Globus pallidus (tissue), 1 donor: ENCODE measurements at regions not wholly inside any gene's neighbourhood (a gene's known extent, or its start where the extent isn't known, plus 50 kb on each side); places are given as distances from the start of the nearest gene placed in this dataset.

Experiments used
- DNase-seq: peaks from one replicate; pipeline ENCODE4 v3.0.0-alpha.2; 2015; ENCODE audit warnings: low spot score

DNA sequence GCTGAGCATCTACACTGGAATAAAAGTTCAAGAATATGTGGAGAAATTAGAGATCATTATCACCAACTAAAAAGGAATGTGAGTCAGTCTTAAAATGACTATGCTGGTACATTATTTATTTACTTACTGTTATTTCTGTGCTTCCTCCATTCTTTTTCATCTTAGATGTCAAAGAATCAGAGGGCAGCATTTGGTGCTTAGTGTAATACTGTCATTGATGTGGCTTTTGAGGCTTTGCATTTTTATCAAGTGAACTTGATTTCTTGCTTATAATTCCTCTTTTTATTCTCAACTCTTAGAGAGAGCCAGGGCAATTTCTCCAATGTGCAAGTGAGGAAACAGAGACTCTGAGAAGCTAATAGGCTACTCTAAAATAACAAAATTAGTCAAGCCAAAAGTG, 163.7 kb upstream of the TRPC7 start:
- no peak for DNase-seq

DNA sequence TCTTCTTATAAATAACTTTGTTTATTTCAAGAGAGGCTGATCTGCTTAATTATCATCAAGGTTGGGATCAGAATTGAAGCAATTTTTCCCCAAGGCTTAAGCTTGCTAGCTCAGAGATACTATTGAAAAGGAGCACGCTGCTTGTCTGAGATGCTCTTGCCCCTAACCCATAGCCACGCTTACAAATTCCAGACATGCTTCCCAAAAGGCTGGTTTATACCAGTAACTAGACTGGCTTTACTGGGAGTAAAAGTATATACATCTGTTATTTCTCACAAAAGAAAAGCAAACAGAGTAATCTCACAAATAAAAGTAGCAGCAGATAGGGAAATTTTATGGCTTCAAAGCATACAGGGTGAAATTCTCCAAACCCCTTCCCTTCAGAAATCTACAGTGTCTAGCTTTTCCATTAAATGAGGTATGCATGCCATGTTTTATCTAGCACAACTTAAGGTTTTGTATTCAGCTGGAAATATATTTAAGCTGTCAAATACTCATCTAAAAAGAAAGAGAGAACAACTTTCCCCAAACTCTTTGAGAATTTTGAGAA, 163.2 kb upstream of the TRPC7 start:
- no peak for DNase-seq

DNA sequence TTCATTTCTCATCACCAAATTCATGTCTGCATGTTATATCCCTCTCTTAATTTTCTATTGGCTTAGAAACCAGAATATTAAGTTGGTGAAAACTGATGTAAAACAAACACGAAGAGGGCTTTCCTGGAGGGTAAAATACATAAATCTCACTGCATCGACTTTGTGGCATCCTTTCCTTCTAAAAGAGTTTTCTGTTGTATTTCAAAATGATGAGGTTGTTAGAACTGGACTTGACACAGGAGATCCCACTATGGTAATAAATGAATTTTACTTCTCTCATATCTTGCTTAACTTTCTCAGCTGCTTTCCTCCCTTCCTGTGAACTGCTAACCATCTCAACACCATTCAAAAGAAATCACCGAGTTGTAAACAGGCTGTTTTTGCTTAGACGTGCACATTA, 162.0 kb upstream of the TRPC7 start:
- DNase-seq = no peak

DNA sequence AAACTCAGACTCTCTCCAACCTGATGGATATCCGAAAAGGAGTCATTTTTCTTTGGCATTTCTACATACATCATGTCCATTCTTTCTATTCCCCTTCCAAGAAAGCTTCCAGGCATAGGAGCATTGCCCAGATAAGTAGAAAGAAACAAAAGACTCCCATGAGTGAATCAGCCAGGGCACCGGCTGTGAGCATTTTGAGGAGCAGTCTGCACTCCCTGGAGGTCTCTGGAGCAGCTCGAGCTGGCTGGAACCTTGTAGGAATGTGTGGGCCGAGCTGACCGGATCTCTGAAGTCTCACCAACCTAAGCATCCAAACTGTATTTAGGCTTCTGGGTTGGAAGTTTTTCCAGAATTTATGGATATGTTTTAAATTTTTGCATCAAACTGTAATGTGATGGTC, 161.4 kb upstream of the TRPC7 start:
- no peak for DNase-seq

DNA sequence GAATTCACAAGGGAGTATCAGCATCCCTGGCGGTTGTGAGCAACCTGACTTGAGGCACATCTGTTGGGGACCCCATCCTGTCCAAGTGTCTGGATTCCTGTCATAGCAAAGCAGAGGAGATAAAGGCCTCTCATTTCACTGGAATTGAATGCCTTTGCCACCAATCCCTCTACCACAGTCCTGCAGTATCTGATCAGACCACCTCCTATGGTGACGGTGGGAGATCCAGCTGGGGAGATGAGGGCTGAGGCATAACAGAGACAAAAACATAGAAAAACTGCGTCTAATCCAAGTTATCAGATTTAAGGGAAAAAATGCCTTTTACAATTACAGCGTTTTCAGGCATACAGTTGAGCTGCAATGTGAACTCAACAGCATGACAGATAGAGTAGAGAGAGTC, 160.7 kb upstream of the TRPC7 start:
- DNase-seq = no peak

DNA sequence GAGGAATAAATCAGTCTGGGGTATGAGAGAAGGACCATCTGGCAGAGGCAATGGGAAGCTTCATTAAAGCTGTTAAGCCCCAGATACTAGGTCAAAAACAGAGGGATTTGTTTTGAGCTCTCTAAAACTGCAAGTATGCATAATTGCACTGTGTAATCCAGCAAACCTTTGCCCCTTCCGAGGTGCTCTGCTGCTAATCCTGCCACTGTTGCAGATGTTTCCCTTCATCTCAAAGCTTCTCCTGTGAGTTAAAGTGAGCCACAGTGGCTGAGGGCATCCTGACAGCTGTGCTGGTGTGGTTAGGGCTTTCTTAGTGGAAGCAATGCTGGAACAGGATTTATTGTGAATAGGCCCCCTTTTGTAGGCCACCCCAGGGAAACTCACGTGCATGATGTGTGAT, 160.3 kb upstream of the TRPC7 start:
- no peak for DNase-seq

DNA sequence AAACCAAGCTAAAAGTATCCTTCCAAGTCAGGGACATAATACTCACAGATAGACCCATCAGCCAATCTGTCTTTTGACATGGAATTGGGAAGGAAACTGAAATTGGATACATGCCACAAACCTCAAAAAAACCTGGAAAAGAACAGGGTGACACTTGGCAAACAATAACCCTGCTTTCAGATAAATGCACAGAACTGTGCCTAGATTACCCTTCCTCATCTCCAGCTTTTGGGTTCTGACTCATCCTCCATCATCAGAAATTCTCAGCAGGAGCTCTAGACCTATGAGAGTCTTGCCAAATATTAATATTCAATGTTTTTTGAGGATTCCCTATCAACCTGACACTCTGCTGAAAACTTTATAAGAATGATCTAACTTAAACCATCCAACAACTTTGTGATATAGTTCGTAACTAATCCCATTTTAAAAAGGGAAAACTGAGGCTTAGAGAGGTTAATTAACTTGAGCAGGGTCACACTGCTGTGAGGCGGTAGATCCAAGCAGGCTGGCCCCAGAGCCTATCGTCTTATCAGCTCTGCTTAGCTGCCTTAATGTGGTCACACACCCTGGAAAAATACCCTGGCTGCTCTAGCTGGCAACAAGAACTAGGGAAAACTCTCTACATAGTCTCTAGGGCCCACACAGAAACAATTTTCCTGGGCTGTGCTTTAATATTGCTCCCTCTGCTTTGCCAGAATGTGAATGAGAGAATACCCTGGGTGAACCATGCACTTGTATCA, 157.0 kb upstream of the TRPC7 start:
- no peak for DNase-seq

DNA sequence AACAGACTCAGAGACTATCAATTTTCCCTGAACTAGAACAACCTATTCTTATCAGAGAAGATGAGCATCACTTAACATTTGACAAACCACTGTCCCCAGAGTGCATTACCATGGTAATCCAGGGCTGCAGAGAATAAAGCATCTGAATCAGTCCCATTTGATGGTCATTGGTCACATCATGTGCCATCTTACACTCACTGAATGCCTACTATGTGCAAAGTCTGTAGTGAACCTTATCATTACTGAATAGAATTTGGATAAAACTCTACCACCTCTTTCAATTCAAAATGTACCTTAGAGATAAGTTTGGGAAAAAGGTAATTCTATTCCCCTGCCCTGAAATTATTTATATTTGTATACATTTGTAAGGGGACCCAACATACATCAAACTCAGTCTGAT, 156.4 kb upstream of the TRPC7 start:
- DNase-seq = no peak

DNA sequence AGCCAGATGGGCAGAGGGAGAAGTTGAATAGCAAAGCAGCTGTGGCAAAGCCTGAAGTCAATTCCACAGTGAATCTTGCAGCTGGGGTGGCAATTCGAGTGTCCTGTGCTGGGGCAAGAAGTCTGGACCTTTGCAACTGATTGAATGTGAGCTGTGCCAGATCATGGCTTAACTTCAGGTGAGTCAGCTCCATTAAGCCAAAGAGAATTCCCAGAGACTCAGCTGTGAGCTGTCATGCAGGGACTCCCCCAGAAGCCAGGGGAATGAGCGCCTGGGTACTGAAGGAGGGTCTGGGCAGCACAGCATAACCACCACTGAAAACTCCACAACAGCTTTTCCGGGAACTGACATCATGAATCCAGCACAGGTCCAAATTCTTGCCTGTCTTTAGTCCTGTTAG, 153.5 kb upstream of the TRPC7 start:
- DNase-seq = no peak

DNA sequence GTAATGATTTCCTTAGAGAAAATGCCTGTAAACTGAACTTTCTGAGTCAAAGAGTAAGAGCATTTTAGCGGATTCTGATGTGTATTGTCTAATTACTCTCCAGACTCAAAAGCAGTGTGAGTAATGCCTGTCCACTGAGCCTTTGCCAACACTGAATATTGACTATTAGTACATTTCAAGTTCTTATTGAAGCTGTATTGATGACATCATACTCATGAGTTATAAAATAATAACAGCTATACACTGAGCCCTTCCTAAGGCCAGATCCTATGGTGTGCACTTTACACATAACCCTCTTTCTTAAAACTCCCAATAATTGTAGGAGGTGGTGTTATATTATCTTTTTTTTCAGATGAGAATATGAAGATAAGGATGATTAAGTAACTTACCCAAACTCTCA, 152.8 kb upstream of the TRPC7 start:
- DNase-seq = no peak

DNA sequence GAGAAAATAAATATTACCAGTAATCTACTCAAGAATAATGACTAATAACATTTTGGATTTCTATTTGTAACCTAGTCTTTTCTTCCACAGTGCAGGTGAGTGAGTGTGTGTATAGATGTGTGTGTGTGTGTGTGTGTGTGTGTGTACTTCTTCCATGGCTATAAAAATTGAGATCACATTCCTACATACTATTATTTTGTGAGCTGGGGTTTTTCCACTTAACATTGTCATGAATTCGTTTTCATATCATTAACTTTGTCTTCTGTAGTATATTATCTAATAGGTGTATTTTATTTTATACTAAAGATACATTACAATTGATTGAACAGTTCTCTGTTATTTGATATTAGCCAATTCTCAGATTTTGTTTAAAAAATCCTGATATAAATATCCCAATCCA, 152.4 kb upstream of the TRPC7 start:
- no peak for DNase-seq

DNA sequence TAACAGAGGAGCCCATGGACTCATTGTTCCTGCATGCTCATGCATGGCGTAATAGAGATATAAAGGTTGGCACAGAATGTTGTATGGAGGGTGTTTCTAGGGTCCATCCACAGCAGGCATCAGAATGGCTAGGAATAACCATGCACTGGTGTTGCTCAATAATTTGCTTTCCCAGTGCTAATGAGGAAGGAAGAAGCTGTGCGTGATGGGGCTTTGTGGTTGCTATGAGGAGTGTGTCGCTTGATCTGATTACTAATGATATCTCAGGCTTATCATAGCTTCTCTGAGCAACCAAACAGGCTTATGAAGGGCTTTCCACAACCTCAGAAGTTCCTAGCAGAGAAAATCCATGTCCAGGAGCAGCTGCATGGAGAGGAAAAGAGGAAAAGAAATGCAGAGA, 151.3 kb upstream of the TRPC7 start:
- no peak for DNase-seq

DNA sequence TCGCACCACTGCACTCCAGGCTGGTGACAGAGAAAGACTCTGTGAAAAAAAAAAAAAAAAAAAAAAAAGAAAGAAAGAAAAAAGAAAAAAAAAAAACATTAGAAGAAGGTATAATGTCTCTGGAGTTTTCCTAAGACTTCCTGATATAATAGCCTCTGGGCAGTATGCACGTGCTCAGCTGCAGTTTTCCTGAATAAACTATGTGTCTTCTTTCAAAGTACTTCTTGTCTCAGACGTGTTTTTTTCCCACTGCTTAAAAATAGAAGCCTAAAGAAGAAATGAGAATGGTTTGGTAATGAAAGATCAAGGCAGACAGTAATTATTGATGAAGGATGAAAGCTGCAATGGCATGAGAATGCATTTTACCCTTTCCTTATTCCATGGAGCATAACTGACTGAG, 148.1 kb upstream of the TRPC7 start:
- no peak for DNase-seq

DNA sequence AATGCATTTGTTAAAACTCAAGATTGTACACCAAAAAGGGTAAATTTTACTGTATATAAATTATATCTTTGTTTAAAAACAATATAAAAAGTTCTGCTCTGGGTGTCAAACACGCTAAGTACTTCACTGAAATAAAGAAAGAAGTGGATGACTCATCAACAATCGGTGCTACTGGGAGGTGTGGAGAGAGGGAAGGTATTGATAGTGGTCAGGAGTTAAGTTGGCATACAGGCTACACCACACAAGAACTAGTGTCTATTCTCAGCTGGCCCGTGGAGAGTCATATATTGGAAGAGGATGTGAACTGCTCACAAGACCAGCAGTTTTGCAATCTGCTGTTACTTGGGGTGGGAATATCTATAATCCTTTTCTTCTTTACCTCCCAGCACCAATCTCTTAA, 145.7 kb upstream of the TRPC7 start:
- no peak for DNase-seq

DNA sequence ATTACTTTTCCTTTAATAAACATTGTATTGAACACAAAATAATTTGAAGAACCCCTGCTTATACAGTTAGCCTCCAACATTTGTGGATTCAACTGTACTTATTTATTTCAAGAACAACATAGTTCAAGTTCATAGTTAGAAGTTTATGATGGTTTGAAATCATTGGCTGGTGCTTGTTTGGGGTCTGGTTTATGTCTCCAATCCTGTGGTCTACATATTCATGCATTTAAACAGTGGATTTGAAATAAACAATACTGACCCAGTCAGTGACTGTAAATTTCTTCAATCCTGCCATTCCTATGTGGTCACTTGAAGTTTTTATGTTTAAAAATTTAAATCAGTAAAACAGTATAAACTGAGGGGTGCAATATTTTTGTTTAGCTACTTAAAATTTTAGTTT, 145.1 kb upstream of the TRPC7 start:
- DNase-seq = no peak

DNA sequence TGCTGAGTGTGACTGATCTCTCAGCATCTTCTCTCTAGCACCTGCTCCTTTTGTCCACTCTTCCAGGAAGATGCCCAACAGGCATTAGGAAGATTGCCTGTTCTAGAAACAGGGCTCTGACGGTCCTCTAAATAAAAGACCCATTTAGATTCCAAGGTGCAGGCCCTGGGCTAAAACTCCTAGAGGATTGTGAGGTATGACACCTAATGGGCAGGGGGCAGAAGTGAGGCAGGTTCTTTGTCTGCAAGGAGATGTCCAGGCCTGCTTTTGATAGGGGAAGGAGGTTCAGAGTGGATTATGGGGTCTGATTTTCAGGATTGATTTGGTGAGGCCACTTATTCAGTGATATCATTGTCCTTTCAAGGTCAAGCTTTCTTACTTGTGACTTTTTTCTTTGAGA, 140.8 kb upstream of the TRPC7 start:
- no peak for DNase-seq

DNA sequence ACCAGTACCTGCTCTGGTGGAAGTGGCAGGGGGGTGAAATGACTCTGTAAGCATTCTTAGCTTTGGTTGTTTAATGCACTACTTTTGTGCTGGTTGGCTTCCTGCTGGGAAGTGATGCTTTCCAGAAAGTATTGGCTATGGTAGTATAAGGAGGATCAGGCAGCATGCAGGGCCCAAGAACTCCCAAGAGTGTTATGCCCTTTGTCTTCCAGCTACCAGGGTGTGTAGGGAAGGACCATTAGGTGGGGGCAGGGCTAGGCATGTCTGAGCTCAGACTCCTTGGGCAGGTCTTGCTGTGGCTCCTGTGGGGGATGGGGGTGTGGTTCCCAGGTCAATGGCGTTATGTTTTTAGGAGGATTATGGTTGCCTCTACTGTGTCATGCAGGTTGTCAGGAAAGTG, 135.8 kb upstream of the TRPC7 start:
- DNase-seq = no peak

DNA sequence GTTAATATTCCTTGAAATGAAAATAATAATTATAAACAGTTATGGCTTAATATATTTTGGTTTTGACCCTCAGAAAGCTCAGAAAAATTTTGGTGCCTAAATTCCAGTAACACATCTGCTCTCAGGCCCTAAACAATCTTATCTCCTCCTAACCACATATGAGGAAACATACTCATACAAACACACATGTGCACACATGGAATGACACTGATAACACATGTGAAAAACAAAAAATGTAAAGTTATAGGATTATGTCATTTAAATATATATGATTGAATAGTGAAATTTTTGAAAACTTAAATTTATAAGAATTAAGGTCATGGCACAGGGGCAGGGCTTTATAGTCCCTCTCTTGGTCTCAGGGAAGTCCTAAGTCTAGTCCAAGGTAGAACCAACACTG, 127.2 kb upstream of the TRPC7 start:
- no peak for DNase-seq

DNA sequence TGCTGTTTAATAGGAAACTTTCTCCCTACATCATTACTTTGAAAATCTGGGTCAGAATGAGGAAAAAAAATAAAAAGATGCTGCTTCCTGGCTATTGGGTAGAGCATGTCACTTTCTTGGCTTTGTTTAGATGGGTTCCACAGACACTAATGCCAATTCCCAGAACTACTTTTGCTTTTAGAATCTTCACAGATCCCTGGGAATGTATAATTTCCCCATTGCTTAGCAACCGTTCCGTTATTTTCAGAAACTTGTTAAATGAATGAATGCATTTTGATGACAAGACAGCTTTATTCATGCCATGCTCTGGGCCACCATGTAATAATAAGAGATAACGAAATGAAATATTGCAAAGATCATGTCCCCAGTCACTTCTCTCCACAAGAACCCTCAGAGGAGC, 126.5 kb upstream of the TRPC7 start:
- DNase-seq = no peak

DNA sequence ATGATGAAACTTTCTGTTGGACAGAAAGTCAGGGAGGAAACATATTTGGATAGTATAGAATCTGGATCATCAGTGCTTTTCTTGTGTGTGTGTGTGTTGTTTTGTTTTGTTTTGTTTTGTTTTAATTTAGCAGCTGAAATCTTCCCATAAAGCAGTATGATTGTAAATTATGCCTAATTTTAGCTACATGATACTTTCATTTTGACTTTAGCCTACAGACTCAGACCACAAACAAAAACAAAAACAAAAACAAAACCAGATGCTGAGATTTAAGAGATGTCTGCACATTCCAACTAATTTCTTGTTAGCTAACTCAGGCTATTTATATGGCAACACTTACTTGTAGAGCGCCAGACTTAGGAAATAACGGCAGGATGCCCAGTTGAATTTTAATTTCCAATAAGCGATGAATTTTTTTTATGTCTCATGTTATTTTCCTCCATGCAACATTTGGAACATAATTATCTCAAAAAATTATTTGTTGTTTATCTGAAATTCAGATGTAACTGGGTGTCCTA, 119.5 kb upstream of the TRPC7 start:
- no peak for DNase-seq

DNA sequence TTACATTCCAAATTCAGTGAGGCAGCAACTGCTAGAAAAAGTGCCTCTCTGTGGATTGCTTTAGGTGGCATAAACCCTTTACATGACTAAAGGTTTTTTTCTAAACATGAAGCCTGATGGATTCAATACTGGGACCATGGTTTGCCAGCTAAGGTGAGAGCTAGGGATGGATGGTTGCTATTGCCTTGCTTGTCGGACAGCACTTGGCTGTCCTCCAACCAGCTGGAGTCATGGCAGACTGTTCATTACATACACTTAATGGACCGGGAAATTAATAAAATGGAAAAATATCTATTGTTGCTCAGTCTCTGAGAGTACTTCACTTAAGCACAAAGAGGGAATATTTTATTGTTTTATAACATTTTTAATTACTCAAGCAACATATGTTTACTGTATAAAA, 116.9 kb upstream of the TRPC7 start:
- no peak for DNase-seq

DNA sequence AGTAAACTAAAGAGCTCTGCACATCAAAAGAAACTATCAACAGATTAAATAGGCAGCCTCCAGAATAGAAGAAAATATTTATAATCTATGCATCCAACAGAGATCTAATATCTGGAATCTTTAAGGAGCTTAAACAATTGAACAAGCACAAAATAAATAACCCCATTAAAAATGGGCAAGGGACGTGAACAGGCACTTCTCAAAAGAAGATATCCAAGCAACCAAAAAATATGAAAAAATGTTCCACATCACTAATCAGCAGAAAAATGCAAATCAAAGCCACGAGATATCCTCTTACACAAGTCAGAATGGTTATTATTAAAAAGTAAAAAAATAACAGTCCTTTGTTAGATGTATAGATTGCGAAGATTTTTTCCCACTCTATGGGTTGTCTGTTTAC, 109.1 kb upstream of the TRPC7 start:
- DNase-seq = no peak

DNA sequence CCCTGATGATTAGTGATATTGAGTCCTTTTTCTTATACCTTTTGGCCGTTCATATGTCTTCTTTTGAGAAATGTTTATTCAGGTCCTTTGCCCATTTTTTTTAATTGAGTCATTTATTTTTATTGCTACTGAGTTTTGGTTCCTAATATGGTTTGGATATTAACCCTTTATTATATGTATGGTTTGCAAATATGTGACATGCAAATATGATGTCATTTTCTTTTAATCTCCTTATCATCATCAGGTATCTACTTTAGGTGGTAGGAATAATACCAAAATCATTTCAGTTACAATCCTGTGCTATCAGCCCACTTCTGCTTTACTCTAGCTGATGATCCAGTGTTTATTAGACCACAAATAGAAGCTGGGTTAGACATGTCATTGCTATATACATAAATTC, 102.3 kb upstream of the TRPC7 start:
- DNase-seq = no peak

DNA sequence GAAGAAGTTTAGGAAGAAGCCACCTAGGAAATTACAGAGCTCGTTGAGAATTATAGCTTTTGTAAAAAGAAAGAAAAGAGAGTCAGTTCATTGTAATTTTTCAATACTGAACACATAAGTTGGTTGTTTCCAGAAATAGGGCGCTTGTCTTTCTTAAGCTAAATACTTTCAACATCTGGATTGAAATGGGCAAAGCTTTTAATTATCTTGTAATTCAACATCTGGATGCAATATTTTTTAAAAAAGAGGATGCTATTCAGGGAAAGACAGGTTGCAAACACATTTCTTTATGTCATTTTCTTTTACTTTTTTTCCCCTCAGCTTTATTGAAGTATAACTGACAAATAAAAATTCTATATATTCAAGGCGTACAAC, 100.7 kb upstream of the TRPC7 start:
- no peak for DNase-seq
